Liver (tissue), 3 donors: ENCODE measurements at regions not wholly inside any gene's neighbourhood (a gene's known extent, or its start where the extent isn't known, plus 50 kb on each side); places are given as distances from the start of the nearest gene placed in this dataset.

Experiments
- ATF3 ChIP-seq: IDR thresholded peaks from 2 replicates; pipeline ENCODE4 v1.6.1; 2016; ENCODE audit warnings: antibody characterized with exemption
- CTCF ChIP-seq: fragments of 150-350 bp; IDR thresholded peaks from 2 replicates; pipeline ENCODE4 v1.5.1; 2017; ENCODE audit warnings: improper control_type of control experiment, low read depth, low read length; ENCODE audit not compliant: missing input control
- EGR1 ChIP-seq, 2 donors: IDR thresholded peaks; 2 replicates each; pipeline ENCODE4 v1.6.1; 2016 to 2018; ENCODE audit warnings: antibody characterized with exemption in 2 of 2, low read depth in 2 of 2
- FOXA1 ChIP-seq: IDR thresholded peaks from 2 replicates; pipeline ENCODE4 v1.6.1; 2016; ENCODE audit warnings: antibody characterized with exemption
- GABPA ChIP-seq, 2 donors: IDR thresholded peaks in 1 of 2; conservative IDR thresholded peaks in 1 of 2; 2 replicates each; pipeline ENCODE4 v1.6.1; 2016; ENCODE audit warnings: antibody characterized with exemption in 2 of 2, mild to moderate bottlenecking in 1 of 2, moderate library complexity in 1 of 2
- JUND ChIP-seq, 2 donors: IDR thresholded peaks; 2 replicates each; pipeline ENCODE4 v1.6.1; 2016; ENCODE audit warnings: antibody characterized with exemption in 2 of 2
- MAX ChIP-seq: IDR thresholded peaks from 2 replicates; pipeline ENCODE4 v1.6.1; 2016; ENCODE audit warnings: antibody characterized with exemption
- RAD21 ChIP-seq, 2 donors: IDR thresholded peaks; 2 replicates each; pipeline ENCODE4 v1.6.1; 2016; ENCODE audit warnings: antibody characterized with exemption in 2 of 2, mild to moderate bottlenecking in 2 of 2
- REST ChIP-seq: IDR thresholded peaks from 2 replicates; pipeline ENCODE4 v1.6.1; 2016; ENCODE audit warnings: antibody characterized with exemption, mild to moderate bottlenecking
- SP1 ChIP-seq: IDR thresholded peaks from 2 replicates; pipeline ENCODE4 v1.6.1; 2018; ENCODE audit warnings: antibody characterized with exemption, mild to moderate bottlenecking
- TAF1 ChIP-seq: conservative IDR thresholded peaks from 2 replicates; pipeline ENCODE4 v1.6.1; 2016; ENCODE audit warnings: antibody characterized with exemption, mild to moderate bottlenecking
- YY1 ChIP-seq: IDR thresholded peaks from 2 replicates; pipeline ENCODE4 v1.6.1; 2016; ENCODE audit warnings: antibody characterized with exemption, mild to moderate bottlenecking
- donor health status: healthy.
- donor health status: healthy.

- TF ChIP-seq SP1, result no peak
- no peak for TF ChIP-seq CTCF
- no peak for TF ChIP-seq EGR1 (IDR thresholded peaks at IDR 0.05; ENCODE audit: low read depth in 2 of 2)
- no peak for TF ChIP-seq REST
- no peak for TF ChIP-seq TAF1
- TF ChIP-seq RAD21 (IDR thresholded peaks at IDR 0.05), result no peak
- no peak for TF ChIP-seq ATF3
- TF ChIP-seq MAX, result no peak
- TF ChIP-seq GABPA (IDR thresholded peaks at IDR 0.05 in 1 of 2, conservative IDR thresholded peaks at IDR 0.05 in 1 of 2), result no peak
- no peak for TF ChIP-seq FOXA1
- TF ChIP-seq JUND (IDR thresholded peaks at IDR 0.05), result no peak
- TF ChIP-seq YY1, result no peak
Observed at GRCh38 chr5:87589587-87589986, 176.9 kb upstream of the CCNH start.
